HuH-7.5 (cell line): ENCODE measurements at regions not wholly inside any gene's neighbourhood (a gene's known extent, or its start where the extent isn't known, plus 50 kb on each side); places are given as distances from the start of the nearest gene placed in this dataset.

Source experiments
- DNase-seq: peaks from one replicate; pipeline ENCODE4 v3.0.0; 2011; ENCODE audit warnings: low spot score

- DNase-seq: no peak
These were observed 128.6 kb upstream of the ACTBL2 start for GRCh38 chr5:57611177-57611576.

GRCh38 chr5:57608542-57608941 is 125.9 kb upstream of the ACTBL2 start:
- no peak for DNase-seq

GRCh38 chr5:57601996-57602395 is 119.4 kb upstream of the ACTBL2 start:
- DNase-seq: no peak

GRCh38 chr5:57600321-57600720 is 117.7 kb upstream of the ACTBL2 start:
- no peak for DNase-seq

- DNase-seq: no peak
These were observed 116.1 kb upstream of the ACTBL2 start for GRCh38 chr5:57598756-57599155.

GRCh38 chr5:57598097-57598496 is 115.5 kb upstream of the ACTBL2 start:
- no peak for DNase-seq

- DNase-seq: no peak
These were observed 112.9 kb upstream of the ACTBL2 start for GRCh38 chr5:57595523-57595991.

- no peak for DNase-seq
These were observed 111.8 kb upstream of the ACTBL2 start for GRCh38 chr5:57594436-57594835.

GRCh38 chr5:57592236-57592635 is 109.6 kb upstream of the ACTBL2 start:
- no peak for DNase-seq

GRCh38 chr5:57586649-57587048 is 104.0 kb upstream of the ACTBL2 start:
- DNase-seq: no peak

GRCh38 chr5:57582578-57583070 is 100.0 kb upstream of the ACTBL2 start:
- no peak for DNase-seq

GRCh38 chr5:57581772-57582171 is 99.2 kb upstream of the ACTBL2 start:
- no peak for DNase-seq

GRCh38 chr5:57581222-57581621 is 98.6 kb upstream of the ACTBL2 start:
- no peak for DNase-seq

GRCh38 chr5:57577432-57578175 is 95.0 kb upstream of the ACTBL2 start:
- no peak for DNase-seq

- no peak for DNase-seq
These were observed 93.7 kb upstream of the ACTBL2 start for GRCh38 chr5:57576317-57576716.

GRCh38 chr5:57575839-57576238 is 93.2 kb upstream of the ACTBL2 start:
- DNase-seq: no peak

GRCh38 chr5:57572461-57572860 is 89.8 kb upstream of the ACTBL2 start:
- DNase-seq: no peak

GRCh38 chr5:57569601-57570000 is 87.0 kb upstream of the ACTBL2 start:
- DNase-seq: no peak

- DNase-seq: no peak
These were observed 85.5 kb upstream of the ACTBL2 start for GRCh38 chr5:57568136-57568535.

- DNase-seq: no peak
These were observed 84.3 kb upstream of the ACTBL2 start for GRCh38 chr5:57566914-57567313.

GRCh38 chr5:57561231-57561842 is 78.7 kb upstream of the ACTBL2 start:
- DNase-seq: no peak

- no peak for DNase-seq
These were observed 76.6 kb upstream of the ACTBL2 start for GRCh38 chr5:57559110-57559635.

- no peak for DNase-seq
These were observed 69.4 kb upstream of the ACTBL2 start for GRCh38 chr5:57552033-57552432.
